WERI-Rb-1 (cell line): ENCODE measurements at regions not wholly inside any gene's neighbourhood (a gene's known extent, or its start where the extent isn't known, plus 50 kb on each side); places are given as distances from the start of the nearest gene placed in this dataset.

Experiments
- DNase-seq: peaks from one replicate; pipeline ENCODE4 v3.0.0-alpha.2; 2020
- H3K27ac ChIP-seq: fragments of 250-450 bp; sonication (Bioruptor Pico); 2 replicates; pipeline ENCODE4 v1.5.1; 2020; ENCODE audit warnings: mild to moderate bottlenecking, moderate library complexity
- H3K27me3 ChIP-seq: fragments of 250-450 bp; sonication (Bioruptor Pico); 2 replicates; pipeline ENCODE4 v1.5.1; 2021; ENCODE audit warnings: mild to moderate bottlenecking, low read depth, moderate library complexity; ENCODE audit not compliant: insufficient read depth, severe bottlenecking
- H3K36me3 ChIP-seq: fragments of 250-450 bp; sonication (Bioruptor Pico); 2 replicates; pipeline ENCODE4 v1.5.1; 2020; ENCODE audit warnings: mild to moderate bottlenecking, moderate library complexity
- H3K4me3 ChIP-seq: 2 replicates; pipeline ENCODE4 v1.5.1; 2011; ENCODE audit warnings: low read depth, mild to moderate bottlenecking, control low read depth, low read length
- H3K9me3 ChIP-seq: fragments of 250-450 bp; sonication (Bioruptor Pico); 2 replicates; pipeline ENCODE4 v1.5.1; 2021; ENCODE audit warnings: mild to moderate bottlenecking, moderate library complexity; ENCODE audit not compliant: severe bottlenecking
- CTCF ChIP-seq: IDR thresholded peaks from 2 replicates; pipeline ENCODE4 v1.5.1; 2011; ENCODE audit warnings: low read depth, mild to moderate bottlenecking, control low read depth, inconsistent platforms, low read length

GRCh38 chr2:108101481-108101880, 115.2 kb downstream of the SLC5A7 start:
- no peaks in the 10 kb centered on the region for H3K36me3 ChIP-seq
- TF ChIP-seq CTCF: no peak
- no peak overlapping the region for H3K4me3 ChIP-seq

GRCh38 chr2:108106731-108107130, 120.4 kb downstream of the SLC5A7 start:
- Histone ChIP-seq H3K36me3 (no peaks in the 10 kb centered on the region), H3K27me3 (peaks cover 42% of the 10 kb centered on the region), H3K27ac (no peak overlapping the region), H3K4me3 (no peak overlapping the region), H3K9me3 (no peaks in the 10 kb centered on the region)
- no peak for DNase-seq
- no peak for TF ChIP-seq CTCF

More at GRCh38 chr2:108101481-108101880, 115.2 kb downstream of the SLC5A7 start:
- H3K27ac ChIP-seq: no peak overlapping the region
- DNase-seq: no peak
- H3K9me3 ChIP-seq: no peaks in the 10 kb centered on the region
- peaks cover 59% of the 10 kb centered on the region for H3K27me3 ChIP-seq

GRCh38 chr2:108111936-108112335, 125.6 kb downstream of the SLC5A7 start:
- Histone ChIP-seq H3K27me3 (peaks cover 32% of the 10 kb centered on the region), H3K27ac (no peak overlapping the region), H3K36me3 (no peaks in the 10 kb centered on the region), H3K9me3 (no peaks in the 10 kb centered on the region), H3K4me3 (no peak overlapping the region)
- TF ChIP-seq CTCF: no peak
- DNase-seq: no peak

GRCh38 chr2:108115868-108116267, 123.9 kb upstream of the SULT1C3 start:
- no peak overlapping the region for H3K27ac ChIP-seq
- H3K4me3 ChIP-seq: no peak overlapping the region
- TF ChIP-seq CTCF: no peak
- no peaks in the 10 kb centered on the region for H3K9me3 ChIP-seq
- no peak for DNase-seq
- peaks cover 48% of the 10 kb centered on the region for H3K27me3 ChIP-seq
- no peaks in the 10 kb centered on the region for H3K36me3 ChIP-seq

- Histone ChIP-seq H3K27ac (no peak overlapping the region), H3K4me3 (no peak overlapping the region), H3K9me3 (no peaks in the 10 kb centered on the region), H3K27me3 (peaks cover 55% of the 10 kb centered on the region), H3K36me3 (no peaks in the 10 kb centered on the region)
- DNase-seq: no peak
- no peak for TF ChIP-seq CTCF
These were observed 120.8 kb upstream of the SULT1C3 start for GRCh38 chr2:108118996-108119395.

- no peak for TF ChIP-seq CTCF
These were observed 120.3 kb upstream of the SULT1C3 start for GRCh38 chr2:108119492-108119891.

More at GRCh38 chr2:108119492-108119891, 120.3 kb upstream of the SULT1C3 start:
- DNase-seq: no peak
- H3K4me3 ChIP-seq: no peak overlapping the region
- peaks cover 55% of the 10 kb centered on the region for H3K27me3 ChIP-seq
- no peaks in the 10 kb centered on the region for H3K36me3 ChIP-seq
- no peaks in the 10 kb centered on the region for H3K9me3 ChIP-seq
- no peak overlapping the region for H3K27ac ChIP-seq
